NAMALWA (cell line): ENCODE measurements at regions not wholly inside any gene's neighbourhood (a gene's known extent, or its start where the extent isn't known, plus 50 kb on each side); places are given as distances from the start of the nearest gene placed in this dataset.

Source experiments
- DNase-seq: peaks from one replicate; pipeline ENCODE4 v3.0.0-alpha.2; 2015; ENCODE audit warnings: low spot score

- no peak for DNase-seq
Measured at GRCh38 chr11:15539645-15540044, 424.9 kb downstream of the INSC start.

GRCh38 chr11:15541079-15541478 is 426.4 kb downstream of the INSC start:
- no peak for DNase-seq

GRCh38 chr11:15544353-15544752 is 429.6 kb downstream of the INSC start:
- DNase-seq: no peak

- no peak for DNase-seq
Measured at GRCh38 chr11:15547685-15548084, 433.0 kb downstream of the INSC start.

DNA sequence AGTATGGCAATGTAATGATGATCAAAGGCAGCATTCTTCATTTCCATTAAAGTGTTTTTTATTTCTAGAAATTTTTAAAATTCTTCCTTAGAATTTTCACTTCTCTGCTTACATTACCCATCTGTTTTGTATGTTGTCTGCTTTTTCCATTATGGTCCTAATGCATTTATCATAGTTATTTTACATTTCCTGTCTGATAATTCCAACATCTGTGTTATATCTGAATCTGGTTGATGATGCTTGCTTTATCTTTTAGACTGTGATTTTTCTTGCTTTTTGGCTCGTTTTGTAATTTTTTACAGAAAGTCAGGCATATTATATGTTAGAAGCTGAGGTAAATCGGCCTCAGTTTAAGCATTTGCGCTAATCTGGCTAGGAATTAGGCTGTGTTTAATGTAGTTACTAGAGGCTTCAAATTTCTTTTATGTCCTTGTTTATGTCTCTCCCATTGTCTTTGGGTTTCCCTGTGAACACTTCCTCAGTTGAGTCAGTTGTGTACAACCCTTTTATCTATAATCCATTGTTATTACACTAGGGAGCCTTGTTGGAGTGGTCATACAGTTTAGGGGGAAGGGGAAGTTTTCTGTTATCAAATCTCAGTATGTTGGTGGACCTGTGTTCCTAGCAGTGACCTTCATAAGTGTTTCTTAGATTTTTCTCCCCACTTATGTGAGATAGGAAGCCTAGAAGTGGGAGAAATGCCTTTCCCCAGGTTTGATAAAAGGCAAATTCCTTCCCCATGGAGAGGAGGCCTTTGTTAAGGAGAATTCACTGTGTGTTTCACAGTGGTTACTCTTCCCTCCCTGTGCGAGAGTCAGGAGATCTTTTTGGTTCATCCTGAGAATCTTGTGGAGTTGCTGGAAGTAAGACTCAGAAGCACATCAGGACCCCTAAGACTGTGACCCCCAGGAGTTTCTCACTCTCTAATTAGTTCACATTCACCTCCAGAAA is 437.5 kb downstream of the INSC start:
- DNase-seq: no peak

GRCh38 chr11:15555161-15555560 is 440.4 kb downstream of the INSC start:
- DNase-seq: no peak

- DNase-seq: peak; percentile 14
Measured at GRCh38 chr11:15557457-15558230, 442.9 kb downstream of the INSC start.

- DNase-seq: no peak
Measured at GRCh38 chr11:15558513-15559181, 443.9 kb downstream of the INSC start.

GRCh38 chr11:15560689-15561467 is 446.2 kb downstream of the INSC start:
- DNase-seq: no peak

- no peak for DNase-seq
Measured at GRCh38 chr11:15562230-15562629, 447.5 kb downstream of the INSC start.

DNA sequence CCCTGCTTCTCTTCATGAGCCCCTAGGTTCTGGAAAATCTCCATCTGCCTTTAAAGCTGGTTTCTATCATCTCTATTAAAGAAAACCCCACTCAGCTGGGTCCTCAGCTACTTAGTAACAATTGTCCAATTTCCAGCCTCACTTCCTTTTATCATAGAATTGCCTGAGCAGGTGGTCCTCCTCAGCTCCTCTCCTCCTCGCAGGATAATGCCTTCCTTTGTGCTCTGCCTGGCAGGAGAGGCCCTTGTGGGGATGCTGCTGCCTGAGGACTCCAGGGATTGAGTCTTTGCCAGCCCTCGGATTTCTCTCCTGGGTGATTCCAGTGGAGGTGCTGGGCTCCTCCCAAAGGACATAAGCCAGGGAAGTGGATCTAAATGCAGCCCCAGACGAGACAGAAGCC is 448.3 kb downstream of the INSC start:
- DNase-seq: no peak

DNA sequence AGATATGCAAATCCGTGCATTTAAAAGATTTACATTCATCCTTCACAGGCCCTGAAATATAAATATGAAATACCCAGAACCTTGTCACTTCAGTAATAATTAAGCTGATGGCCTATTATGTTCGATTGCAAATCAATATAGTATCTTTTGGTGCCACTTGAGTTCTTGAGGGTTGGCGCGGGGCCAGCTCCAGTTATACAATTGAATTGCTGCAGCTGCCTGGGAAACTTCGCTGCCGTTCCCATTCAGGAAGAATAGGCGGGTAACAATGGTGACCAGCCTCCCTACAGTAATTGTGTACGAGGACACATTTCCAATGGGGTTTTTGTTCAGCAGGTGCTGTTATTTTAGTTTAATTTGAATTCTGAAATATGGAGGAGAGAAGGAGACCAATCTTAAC is 451.2 kb downstream of the INSC start:
- DNase-seq: no peak

DNA sequence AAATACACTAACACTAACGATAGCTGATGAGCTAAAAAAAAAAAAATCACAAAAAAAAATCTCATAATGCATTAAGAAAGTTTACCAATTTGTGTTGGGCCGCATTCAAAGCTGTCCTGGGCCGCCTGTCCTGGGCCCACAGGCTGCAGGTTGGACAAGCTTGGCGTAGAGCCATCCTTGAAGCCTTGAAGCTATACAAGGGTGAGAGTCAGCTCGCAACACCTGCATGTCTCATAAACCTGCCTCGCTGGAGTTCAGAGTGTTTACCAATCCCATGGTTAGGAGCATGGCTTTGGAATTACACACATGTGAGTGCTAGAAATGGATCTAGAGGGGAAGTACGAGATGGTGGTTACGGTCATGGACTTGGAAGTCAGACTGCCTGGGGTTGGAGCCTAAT is 453.7 kb downstream of the INSC start:
- DNase-seq: no peak

- DNase-seq: no peak
Measured at GRCh38 chr11:15569305-15570025, 454.7 kb downstream of the INSC start.

DNA sequence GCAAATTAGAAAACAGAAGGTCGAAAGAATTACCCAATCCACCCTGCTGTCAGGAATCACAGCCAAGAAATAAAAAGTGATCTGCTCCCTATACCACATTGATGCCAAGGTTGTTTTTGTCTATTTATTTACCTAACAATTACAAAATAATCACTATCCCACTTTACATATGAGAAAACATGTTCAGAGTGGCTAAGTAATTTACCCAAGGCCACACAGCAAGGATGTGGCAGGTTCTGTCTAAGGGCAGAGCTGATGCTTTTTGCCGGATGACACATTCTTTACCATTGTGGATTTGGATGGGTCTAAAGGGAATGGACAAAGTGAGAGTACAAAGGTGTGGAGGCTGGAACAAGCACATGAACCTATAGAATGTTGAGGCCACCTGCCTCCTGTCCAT is 460.7 kb downstream of the INSC start:
- DNase-seq: no peak

GRCh38 chr11:15576769-15577168 is 462.0 kb downstream of the INSC start:
- DNase-seq: no peak

DNA sequence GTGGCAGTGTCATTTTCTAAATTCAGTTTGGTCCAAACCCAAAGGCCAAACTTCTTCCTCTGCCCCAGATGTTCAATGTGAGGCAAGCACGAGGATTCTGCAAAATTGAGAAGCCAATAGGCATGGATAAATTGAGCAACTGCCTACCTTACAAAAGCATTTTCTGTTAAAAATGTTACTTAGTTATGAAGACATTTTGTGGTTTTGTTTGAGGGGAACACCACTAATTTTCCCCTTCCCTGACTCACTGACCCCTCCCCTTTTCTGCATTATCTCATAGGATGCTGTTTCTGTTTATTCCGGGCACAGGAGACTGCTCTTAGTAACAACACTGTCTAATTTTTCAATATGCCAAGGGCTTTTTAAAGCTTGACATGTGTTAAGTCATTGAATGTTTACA is 462.8 kb downstream of the INSC start:
- no peak for DNase-seq

DNA sequence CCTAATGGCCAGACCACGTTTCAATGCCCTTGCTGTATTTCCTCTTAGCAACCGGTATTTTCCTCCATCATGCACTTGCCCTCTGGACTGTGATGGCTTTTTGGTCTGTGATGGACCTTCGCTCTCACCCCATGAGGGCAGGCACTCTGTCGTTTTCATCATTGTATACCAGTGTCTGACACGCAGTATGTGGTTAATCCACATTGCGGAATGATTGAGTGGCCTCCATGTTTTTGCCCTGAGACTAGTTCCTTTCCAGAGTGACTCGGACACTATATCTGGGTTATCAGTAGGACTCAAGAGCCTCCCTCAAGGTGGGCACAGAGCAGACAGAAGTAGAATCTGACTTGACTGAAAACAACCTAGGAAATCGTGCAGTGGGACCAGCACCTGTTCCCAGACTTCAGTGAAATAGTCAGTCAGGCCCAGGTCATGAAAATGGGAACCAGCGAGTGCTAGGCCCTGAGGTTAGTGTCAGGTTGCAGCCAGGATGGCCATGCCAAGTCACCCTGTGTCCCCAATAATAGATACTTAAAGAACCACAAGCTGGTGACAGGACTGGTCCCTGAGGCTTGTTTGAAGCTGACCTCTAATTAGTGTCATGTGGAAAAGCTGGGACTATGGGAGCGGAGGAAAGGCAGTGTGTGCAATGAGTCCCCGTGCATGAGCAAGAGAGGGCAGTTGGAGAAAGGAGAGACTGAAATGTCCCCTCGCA is 464.7 kb downstream of the INSC start:
- no peak for DNase-seq

GRCh38 chr11:15580056-15580774 is 465.5 kb downstream of the INSC start:
- no peak for DNase-seq

DNA sequence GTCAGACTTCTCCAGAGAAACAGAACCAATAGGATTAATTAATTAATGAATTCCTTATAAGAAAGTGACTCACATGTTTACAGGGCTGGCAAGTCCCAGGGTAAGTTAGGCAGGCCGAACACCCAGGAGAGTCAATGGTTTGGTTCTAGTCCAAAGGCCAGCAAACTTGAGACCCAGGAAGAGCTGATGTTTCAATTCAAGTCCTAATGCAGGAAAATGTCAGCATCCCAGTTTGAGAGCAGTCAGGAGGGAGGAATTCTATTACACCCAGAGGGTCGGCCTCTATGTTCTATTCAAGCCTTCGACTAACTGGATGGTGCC is 466.0 kb downstream of the INSC start:
- no peak for DNase-seq
